ENCODE measurements at regions not wholly inside any gene's neighbourhood (a gene's known extent, or its start where the extent isn't known, plus 50 kb on each side); places are given as distances from the start of the nearest gene placed in this dataset.

- TF ChIP-seq NFE2L2 (IDR thresholded peaks at IDR 0.05; ENCODE audit: low read depth, low read length) (no peak), CTCF (conservative IDR thresholded peaks at IDR 0.05; ENCODE audit: low read depth, low read length) (no peak), USF2 (IDR thresholded peaks at IDR 0.05; ENCODE audit: low read depth, low read length) (no peak), RFX5 (IDR thresholded peaks at IDR 0.05; ENCODE audit: low read depth, low read length) (no peak), RAD21 (IDR thresholded peaks at IDR 0.05; ENCODE audit: low read length) (no peak), RCOR1 (IDR thresholded peaks at IDR 0.05; ENCODE audit: insufficient replicate concordance, low read length) (no peak), FOS (IDR thresholded peaks at IDR 0.05; ENCODE audit: low read depth, low read length) (no peak), ELK1 (IDR thresholded peaks at IDR 0.05; ENCODE audit: borderline replicate concordance, low read depth, low read length) (no peak), POLR2A (IDR thresholded peaks at IDR 0.05; ENCODE audit: low read depth, low read length) (no peak), BHLHE40 (IDR thresholded peaks at IDR 0.05; ENCODE audit: low read depth, low read length) (no peak), SMC3 (IDR thresholded peaks at IDR 0.05; ENCODE audit: low read depth, low read length) (no peak), CHD1 (IDR thresholded peaks at IDR 0.05; ENCODE audit: low read depth, low read length) (no peak), CEBPB (IDR thresholded peaks at IDR 0.05; ENCODE audit: low read depth, low read length) (0 out of 2 replicates have a peak, but pooled peaks have one; percentile 17), MXI1 (IDR thresholded peaks at IDR 0.05; ENCODE audit: borderline replicate concordance, low read depth, low read length) (no peak)
These were observed 700.1 kb upstream of the ANKRD30A start for GRCh38 chr10:36425131-36425797.

All from IMR-90 (cell line).